ENCODE measurements at regions not wholly inside any gene's neighbourhood (a gene's known extent, or its start where the extent isn't known, plus 50 kb on each side); places are given as distances from the start of the nearest gene placed in this dataset.

- in situ Hi-C loops (cut with MboI; ENCODE audit: low sequenced_read_pairs): loop anchor here (25.0 kb wide), 2 partner anchors 244 to 619 kb away; partner anchors contain the start of gene NECTIN1
Measured at GRCh38 chr11:119493712-119494111, 70.7 kb upstream of the THY1 start.

DNA sequence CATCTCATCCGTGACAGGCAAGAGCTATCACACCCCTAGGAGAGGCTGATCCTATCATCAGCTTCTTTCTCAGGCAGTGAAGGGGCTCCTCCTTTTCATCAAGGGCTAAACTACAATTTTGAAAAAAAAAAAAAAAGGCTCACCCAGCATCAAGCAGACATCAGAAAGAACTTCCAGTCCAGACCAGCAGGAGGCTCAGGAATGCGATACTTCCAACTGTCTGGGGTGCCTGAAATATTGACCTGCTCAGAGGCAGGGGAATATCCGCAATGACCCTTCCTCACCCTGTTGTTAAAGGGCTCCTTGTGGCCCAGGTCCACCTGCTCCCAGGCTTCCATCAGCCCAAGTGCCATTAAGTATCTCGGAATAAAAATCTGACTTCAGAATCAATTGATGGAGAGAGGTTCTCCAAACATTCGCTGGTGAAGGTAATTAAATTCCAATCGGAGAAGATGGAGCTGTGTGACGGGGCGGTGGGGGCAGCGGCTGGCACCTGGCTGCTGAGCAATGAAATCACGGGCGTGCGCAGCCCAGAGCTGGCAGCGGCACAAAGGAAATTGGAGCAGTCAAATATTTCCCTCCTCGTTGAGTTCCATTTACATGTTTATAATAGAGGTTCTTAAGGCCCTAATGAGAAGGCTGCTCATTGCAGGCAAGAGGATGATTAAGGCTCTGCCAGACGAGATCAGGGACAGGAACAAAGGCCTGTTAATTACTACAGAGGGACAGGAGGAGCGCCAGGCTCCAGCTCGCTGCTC, 69.0 kb upstream of the THY1 start:
- in situ Hi-C loops (cut with MboI; ENCODE audit: low sequenced_read_pairs): loop anchor here (25.0 kb wide), 2 partner anchors 245 to 620 kb away; partner anchors contain the start of gene NECTIN1

GRCh38 chr11:119490253-119491006, 67.5 kb upstream of the THY1 start:
- in situ Hi-C loops (cut with MboI; ENCODE audit: low sequenced_read_pairs): loop anchor here (25.0 kb wide), 2 partner anchors 247 to 622 kb away; partner anchors contain the start of gene NECTIN1

DNA sequence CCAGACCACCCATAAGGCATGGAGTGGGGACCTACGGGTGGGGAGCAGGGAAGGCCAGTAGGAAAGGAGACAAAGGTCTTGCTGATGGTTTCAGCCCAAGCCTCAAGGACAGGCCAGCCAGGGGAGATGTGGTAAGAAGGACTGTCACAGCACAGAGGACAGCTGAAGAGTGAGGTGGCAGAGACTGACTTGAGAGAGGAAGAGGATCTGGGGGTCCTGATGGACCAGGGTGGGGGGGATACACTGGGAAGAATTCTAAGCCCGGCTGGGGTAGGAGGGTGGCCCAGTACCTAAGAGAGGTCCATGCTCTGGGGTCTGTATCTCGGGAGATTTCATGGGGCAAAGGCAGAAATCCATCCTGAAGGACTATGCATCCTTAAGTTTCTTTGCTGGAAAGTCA, 66.1 kb upstream of the THY1 start:
- in situ Hi-C loops (cut with MboI; ENCODE audit: low sequenced_read_pairs): loop anchor here (25.0 kb wide), 2 partner anchors 248 to 623 kb away; partner anchors contain the start of gene NECTIN1

DNA sequence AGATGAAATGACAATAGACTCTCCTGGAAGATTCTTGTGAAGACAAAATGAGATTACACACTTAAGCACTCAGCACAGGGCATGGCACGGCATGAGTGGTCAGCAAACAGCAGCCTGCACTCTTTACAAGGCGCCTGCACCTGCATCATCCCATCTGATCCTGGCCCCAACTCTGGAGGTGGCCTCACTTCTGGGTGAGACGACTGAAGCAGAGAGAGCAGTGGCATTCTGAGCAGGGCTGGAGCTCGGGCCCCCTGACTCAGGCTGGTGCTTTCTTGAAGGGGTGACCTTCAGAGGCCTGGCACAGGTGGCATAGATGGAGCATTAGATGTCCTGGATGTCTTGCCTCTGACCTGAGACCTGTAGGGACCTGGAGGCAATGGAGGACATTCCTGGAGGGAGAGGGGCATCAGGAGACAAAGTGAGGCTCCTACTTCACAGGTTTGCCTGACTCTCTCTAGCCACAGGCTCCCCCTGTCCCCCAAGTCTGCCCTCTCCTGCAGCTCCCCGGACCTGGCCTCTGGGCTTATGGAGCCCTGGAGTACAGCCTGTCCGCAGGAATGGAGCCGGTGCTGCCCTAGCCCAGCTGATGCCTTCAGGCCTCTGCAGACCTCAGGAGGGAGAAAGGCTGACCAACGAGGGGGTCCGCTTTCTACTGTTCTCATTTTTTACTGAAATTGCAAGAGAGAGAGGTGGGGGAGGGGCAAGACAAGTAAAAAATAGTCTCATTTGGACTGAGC, 65.5 kb upstream of the THY1 start:
- in situ Hi-C loops (cut with MboI; ENCODE audit: low sequenced_read_pairs): loop anchor here (25.0 kb wide), 2 partner anchors 249 to 624 kb away; partner anchors contain the start of gene NECTIN1

GRCh38 chr11:119486691-119487259, 63.8 kb upstream of the THY1 start:
- in situ Hi-C loops (cut with MboI; ENCODE audit: low sequenced_read_pairs): loop anchor here (25.0 kb wide), 2 partner anchors 251 to 626 kb away; partner anchors contain the start of gene NECTIN1

GRCh38 chr11:119486016-119486415, 63.0 kb upstream of the THY1 start:
- in situ Hi-C loops (cut with MboI; ENCODE audit: low sequenced_read_pairs): loop anchor here (25.0 kb wide), 2 partner anchors 251 to 626 kb away; partner anchors contain the start of gene NECTIN1

DNA sequence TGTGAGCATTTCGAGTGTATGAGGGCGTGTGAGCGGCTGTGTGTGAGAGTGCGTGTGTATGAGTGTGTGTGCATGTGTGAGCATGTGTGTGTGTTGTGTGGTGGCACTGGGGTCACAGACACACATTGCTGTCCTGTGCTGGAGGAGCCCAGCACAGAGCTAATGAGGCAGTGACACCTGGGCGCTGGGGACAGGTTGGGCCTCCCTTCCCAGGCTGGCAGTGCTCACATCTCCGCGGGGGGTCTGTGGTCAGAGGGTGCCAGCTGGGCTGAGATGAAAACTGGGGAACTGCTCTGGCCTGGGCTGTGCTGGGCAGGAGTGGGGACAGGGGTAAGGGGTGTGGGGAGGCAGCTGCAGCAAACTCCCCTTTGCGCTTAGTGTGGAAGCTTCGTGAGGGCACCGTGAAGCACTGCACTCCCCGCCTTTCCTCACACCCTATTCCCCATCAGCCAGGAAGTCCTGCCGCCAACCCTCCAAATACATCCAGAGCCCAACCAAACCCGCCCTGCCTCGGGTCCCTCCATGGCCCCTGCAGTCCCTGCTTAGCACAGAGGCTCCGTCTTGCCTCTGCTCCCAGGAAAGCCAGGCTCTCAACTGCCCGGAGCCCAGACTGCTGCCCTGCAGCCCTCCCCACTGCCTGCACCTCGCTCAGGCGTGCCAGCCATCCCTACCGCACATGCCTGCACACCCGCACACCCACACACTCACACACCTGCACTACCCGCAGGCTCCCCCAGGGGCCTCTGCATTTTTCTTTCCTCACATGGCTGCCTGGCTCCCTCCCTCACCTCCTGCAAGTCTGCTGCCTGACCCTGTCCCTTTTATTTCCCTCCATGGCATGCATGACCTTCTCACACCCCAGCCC, 62.0 kb upstream of the THY1 start:
- in situ Hi-C loops (cut with MboI; ENCODE audit: low sequenced_read_pairs): loop anchor here (25.0 kb wide), 2 partner anchors 252 to 627 kb away; partner anchors contain the start of gene NECTIN1

GRCh38 chr11:119483881-119484371, 61.0 kb upstream of the THY1 start:
- in situ Hi-C loops (cut with MboI; ENCODE audit: low sequenced_read_pairs): loop anchor here (25.0 kb wide), 2 partner anchors 253 to 628 kb away; partner anchors contain the start of gene NECTIN1

GRCh38 chr11:119483341-119483880, 60.4 kb upstream of the THY1 start:
- in situ Hi-C loops (cut with MboI; ENCODE audit: low sequenced_read_pairs): loop anchor here (25.0 kb wide), 2 partner anchors 254 to 629 kb away; partner anchors contain the start of gene NECTIN1

GRCh38 chr11:119482521-119483011, 59.6 kb upstream of the THY1 start:
- in situ Hi-C loops (cut with MboI; ENCODE audit: low sequenced_read_pairs): loop anchor here (25.0 kb wide), 2 partner anchors 255 to 630 kb away; partner anchors contain the start of gene NECTIN1

GRCh38 chr11:119481667-119482400, 58.9 kb upstream of the THY1 start:
- in situ Hi-C loops (cut with MboI; ENCODE audit: low sequenced_read_pairs): loop anchor here (25.0 kb wide), 2 partner anchors 255 to 630 kb away; partner anchors contain the start of gene NECTIN1

DNA sequence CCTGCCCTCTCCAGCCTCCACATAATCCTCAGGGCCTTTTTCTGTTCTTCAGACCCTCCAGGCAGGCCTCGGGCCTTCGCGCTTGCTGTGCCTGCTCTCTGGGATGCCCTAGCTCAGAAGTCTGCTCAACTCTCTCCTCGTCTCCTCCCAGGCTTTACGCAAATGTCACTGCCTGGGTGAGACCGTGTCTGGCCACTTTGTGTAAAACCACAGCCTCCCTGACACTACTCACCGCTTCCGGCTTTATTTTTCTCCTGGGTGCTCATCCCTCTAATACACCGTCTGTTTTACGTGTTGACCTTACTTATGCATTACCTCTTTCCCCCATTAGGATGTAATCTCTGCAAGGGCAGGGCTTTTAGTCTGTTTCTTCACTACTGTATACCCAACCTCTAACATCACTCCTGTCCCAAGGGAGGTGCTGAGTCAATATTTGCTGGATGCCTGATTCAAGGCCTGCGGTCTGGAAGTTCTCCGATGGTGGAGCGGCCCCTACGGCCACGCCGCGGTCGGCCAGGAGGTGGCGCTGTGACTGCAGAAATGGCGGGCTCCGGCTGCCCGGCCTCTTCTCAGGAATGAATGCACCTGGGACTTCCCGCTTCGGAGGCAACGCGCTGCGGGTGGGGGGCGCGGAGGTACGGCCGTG, 58.2 kb upstream of the THY1 start:
- in situ Hi-C loops (cut with MboI; ENCODE audit: low sequenced_read_pairs): loop anchor here (25.0 kb wide), 2 partner anchors 256 to 631 kb away; partner anchors contain the start of gene NECTIN1

GRCh38 chr11:119480380-119481020, 57.5 kb upstream of the THY1 start:
- in situ Hi-C loops (cut with MboI; ENCODE audit: low sequenced_read_pairs): loop anchor here (25.0 kb wide), 2 partner anchors 257 to 632 kb away; partner anchors contain the start of gene NECTIN1

- in situ Hi-C loops (cut with MboI; ENCODE audit: low sequenced_read_pairs): loop anchor here (25.0 kb wide), 2 partner anchors 258 to 633 kb away; partner anchors contain the start of gene NECTIN1
Measured at GRCh38 chr11:119479685-119480275, 56.8 kb upstream of the THY1 start.

DNA sequence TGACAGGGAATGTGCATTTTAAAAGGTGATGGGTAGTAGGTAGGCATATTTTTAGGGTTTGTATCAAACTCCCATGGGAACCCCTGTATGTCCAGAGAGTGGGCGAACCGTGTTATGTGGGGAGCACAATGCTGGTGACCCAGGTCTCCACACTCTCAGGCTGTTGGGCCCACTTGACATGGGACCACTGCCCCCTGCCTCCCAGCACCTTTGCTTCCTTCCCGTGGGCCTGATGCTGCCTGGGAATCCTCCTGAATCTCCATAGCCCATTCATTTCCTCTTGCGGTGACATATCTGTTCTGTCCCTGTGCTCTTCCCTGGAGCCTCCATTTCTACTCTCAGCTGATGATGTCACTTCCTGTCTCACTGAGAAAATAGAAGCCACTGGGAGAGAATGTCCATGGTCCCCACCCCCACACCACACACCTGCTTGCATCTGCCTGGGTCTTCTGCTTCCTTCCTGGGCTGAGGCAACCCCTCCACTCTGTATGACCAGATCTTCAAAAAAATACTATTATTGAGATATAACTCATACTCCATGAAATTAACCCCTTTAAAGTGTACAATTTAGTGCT, 55.8 kb upstream of the THY1 start:
- in situ Hi-C loops (cut with MboI; ENCODE audit: low sequenced_read_pairs): loop anchor here (25.0 kb wide), 2 partner anchors 259 to 634 kb away; partner anchors contain the start of gene NECTIN1

Data from HL-60/S4 treated with retinoic acid at 250 ng/mL for 4 days and 3 days (cell line).